ENCODE measurements at regions not wholly inside any gene's neighbourhood (a gene's known extent, or its start where the extent isn't known, plus 50 kb on each side); places are given as distances from the start of the nearest gene placed in this dataset.

GRCh38 chr2:121129692-121130091, 155.3 kb downstream of the TFCP2L1 start:
- DNase-seq = no peak
- no peak for ATAC-seq
- H3K4me3 Mint-ChIP-seq = no peak overlapping the region

GRCh38 chr2:121130301-121130850, 154.6 kb downstream of the TFCP2L1 start:
- Mint-ChIP-seq H3K27me3 (ENCODE audit: low read depth) (peaks cover 2% of the 10 kb centered on the region), H3K4me1 (ENCODE audit: low read depth) (no peaks in the 10 kb centered on the region), H3K9me3 (no peaks in the 10 kb centered on the region), H3K4me3 (no peak overlapping the region), H3K36me3 (ENCODE audit: insufficient read depth) (no peaks in the 10 kb centered on the region)
- no peak for DNase-seq
- no peak for ATAC-seq

More at GRCh38 chr2:121129692-121130091, 155.3 kb downstream of the TFCP2L1 start:
- no peaks in the 10 kb centered on the region for H3K9me3 Mint-ChIP-seq
- peaks cover 2% of the 10 kb centered on the region for H3K27me3 Mint-ChIP-seq (ENCODE audit: low read depth)
- H3K36me3 Mint-ChIP-seq (ENCODE audit: insufficient read depth) = no peaks in the 10 kb centered on the region
- H3K4me1 Mint-ChIP-seq (ENCODE audit: low read depth) = no peaks in the 10 kb centered on the region

GRCh38 chr2:121131375-121131774, 153.6 kb downstream of the TFCP2L1 start:
- no peak for ATAC-seq
- Mint-ChIP-seq H3K4me3 (no peak overlapping the region), H3K36me3 (ENCODE audit: insufficient read depth) (no peaks in the 10 kb centered on the region), H3K4me1 (ENCODE audit: low read depth) (no peaks in the 10 kb centered on the region), H3K9me3 (no peaks in the 10 kb centered on the region), H3K27me3 (ENCODE audit: low read depth) (peaks cover 8% of the 10 kb centered on the region)
- DNase-seq = no peak

- ATAC-seq (no peak), DNase-seq (no peak)
- no peaks in the 10 kb centered on the region for H3K9me3 Mint-ChIP-seq
- no peak overlapping the region for H3K4me3 Mint-ChIP-seq
- no peaks in the 10 kb centered on the region for H3K4me1 Mint-ChIP-seq (ENCODE audit: low read depth)
- H3K36me3 Mint-ChIP-seq (ENCODE audit: insufficient read depth) = no peaks in the 10 kb centered on the region
- peaks cover 8% of the 10 kb centered on the region for H3K27me3 Mint-ChIP-seq (ENCODE audit: low read depth)
These were observed 152.8 kb downstream of the TFCP2L1 start for GRCh38 chr2:121132054-121132761.

DNA sequence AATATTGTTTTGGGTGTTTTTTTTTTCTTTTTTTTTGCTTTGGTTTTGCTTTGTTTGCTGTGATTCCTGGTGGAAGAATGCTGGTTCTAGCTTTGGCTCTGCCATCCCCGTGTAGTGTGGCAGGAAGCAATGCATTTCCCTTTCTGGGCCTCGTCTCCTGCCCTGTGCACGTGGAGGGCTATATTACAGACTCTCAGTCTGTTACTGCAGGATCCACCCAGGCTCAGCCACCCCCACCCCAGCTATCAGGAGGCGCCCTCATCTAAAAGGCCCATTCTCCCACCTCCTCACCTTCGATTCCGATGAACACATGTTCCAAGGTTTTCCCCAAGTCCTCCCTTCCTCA, 152.3 kb downstream of the TFCP2L1 start:
- H3K9me3 Mint-ChIP-seq = no peaks in the 10 kb centered on the region
- ATAC-seq (no peak), DNase-seq (no peak)
- H3K4me3 Mint-ChIP-seq = no peak overlapping the region
- no peaks in the 10 kb centered on the region for H3K4me1 Mint-ChIP-seq (ENCODE audit: low read depth)
- peaks cover 8% of the 10 kb centered on the region for H3K27me3 Mint-ChIP-seq (ENCODE audit: low read depth)
- no peaks in the 10 kb centered on the region for H3K36me3 Mint-ChIP-seq (ENCODE audit: insufficient read depth)

DNA sequence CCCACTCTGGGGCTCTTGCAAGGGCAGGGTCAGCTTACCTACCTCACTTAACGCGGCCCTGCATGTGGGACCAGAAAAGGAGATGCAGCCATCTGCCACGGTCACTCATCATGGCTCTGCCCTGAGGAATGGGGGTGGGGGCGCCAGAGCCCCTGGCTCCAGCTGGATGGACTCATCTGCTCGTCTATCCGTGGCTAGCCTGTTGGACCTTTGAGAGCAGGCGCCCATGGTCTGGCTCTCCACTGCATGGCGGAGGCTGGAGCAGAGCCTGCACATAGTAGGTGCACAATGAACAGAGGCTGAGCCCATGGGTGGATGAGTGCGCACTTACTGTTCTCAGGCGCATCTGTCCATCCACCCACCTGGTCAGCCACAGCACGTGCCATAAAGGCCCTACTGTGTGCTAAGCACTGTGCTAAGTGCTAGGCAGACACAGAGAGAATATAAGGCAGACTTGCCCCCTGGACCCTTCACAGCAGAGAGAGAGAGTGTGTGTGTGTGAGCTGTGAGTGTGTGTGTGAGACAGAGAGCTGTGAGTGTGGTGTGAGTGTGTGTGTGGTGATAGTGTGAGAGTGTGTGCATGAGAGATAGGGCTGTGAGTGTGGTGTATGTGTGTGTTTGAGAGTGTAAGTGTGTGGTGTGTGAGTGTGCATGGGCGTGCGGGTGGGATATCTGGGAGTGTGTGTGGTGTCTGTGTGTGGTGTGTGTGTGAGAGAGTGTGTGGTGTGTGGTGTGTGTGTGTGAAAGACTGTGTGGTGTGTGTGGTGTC, 151.3 kb downstream of the TFCP2L1 start:
- no peaks in the 10 kb centered on the region for H3K4me1 Mint-ChIP-seq (ENCODE audit: low read depth)
- H3K36me3 Mint-ChIP-seq (ENCODE audit: insufficient read depth) = no peaks in the 10 kb centered on the region
- peaks cover 8% of the 10 kb centered on the region for H3K27me3 Mint-ChIP-seq (ENCODE audit: low read depth)
- no peak overlapping the region for H3K4me3 Mint-ChIP-seq
- no peaks in the 10 kb centered on the region for H3K9me3 Mint-ChIP-seq
- no peak for DNase-seq
- ATAC-seq = no peak

- Mint-ChIP-seq H3K4me3 (no peak overlapping the region), H3K4me1 (ENCODE audit: low read depth) (no peaks in the 10 kb centered on the region), H3K9me3 (no peaks in the 10 kb centered on the region), H3K27me3 (ENCODE audit: low read depth) (peaks cover 8% of the 10 kb centered on the region), H3K36me3 (ENCODE audit: insufficient read depth) (no peaks in the 10 kb centered on the region)
- no peak for ATAC-seq
- no peak for DNase-seq
These were observed 150.3 kb downstream of the TFCP2L1 start for GRCh38 chr2:121134728-121135127.

DNA sequence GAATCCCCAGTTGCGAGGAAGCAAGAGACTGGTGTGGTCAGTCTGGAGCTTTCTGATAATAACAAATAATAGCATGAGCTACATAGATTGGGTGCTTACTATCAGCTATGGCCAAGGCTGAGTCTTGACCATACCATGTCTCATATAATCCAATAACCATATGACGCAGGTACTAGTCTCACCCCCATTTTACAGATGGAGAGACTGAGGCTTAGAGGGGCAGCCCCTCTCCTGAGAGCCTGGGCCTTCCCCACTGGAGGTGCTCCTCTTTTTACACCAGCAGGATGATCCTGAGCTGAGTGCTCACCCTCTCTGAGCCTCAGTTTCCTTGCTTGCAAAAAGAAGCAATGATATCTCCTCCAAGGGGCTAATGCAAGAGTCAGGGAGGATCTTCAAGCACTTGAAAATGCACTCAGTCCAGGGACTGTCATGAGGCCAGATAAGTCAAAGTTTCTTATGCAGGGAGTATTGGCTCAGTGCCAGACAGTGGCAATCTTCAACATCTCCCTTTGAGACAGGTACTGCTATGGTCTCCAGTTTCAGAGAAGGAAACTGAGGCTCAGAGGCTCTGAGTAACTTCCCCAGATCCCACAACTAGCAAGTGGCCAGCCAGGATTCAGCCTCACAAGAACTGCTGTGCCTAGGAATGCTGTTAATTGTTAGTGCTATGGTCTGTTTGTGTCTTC, 149.7 kb downstream of the TFCP2L1 start:
- H3K9me3 Mint-ChIP-seq = no peaks in the 10 kb centered on the region
- no peak for ATAC-seq
- H3K4me1 Mint-ChIP-seq (ENCODE audit: low read depth) = no peaks in the 10 kb centered on the region
- H3K36me3 Mint-ChIP-seq (ENCODE audit: insufficient read depth) = no peaks in the 10 kb centered on the region
- no peak for DNase-seq
- H3K27me3 Mint-ChIP-seq (ENCODE audit: low read depth) = peaks cover 8% of the 10 kb centered on the region
- no peak overlapping the region for H3K4me3 Mint-ChIP-seq

- Mint-ChIP-seq H3K9me3 (no peaks in the 10 kb centered on the region), H3K36me3 (ENCODE audit: insufficient read depth) (no peaks in the 10 kb centered on the region), H3K27me3 (ENCODE audit: low read depth) (peaks cover 8% of the 10 kb centered on the region), H3K4me3 (no peak overlapping the region), H3K4me1 (ENCODE audit: low read depth) (no peaks in the 10 kb centered on the region)
- ATAC-seq = no peak
- DNase-seq = no peak
These were observed 148.7 kb downstream of the TFCP2L1 start for GRCh38 chr2:121136323-121136722.

GRCh38 chr2:121137571-121137970, 147.4 kb downstream of the TFCP2L1 start:
- Mint-ChIP-seq H3K27me3 (ENCODE audit: low read depth) (peaks cover 12% of the 10 kb centered on the region), H3K4me1 (ENCODE audit: low read depth) (no peaks in the 10 kb centered on the region), H3K9me3 (no peaks in the 10 kb centered on the region), H3K36me3 (ENCODE audit: insufficient read depth) (no peaks in the 10 kb centered on the region), H3K4me3 (no peak overlapping the region)
- no peak for DNase-seq
- no peak for ATAC-seq

GRCh38 chr2:121140734-121141133, 144.3 kb downstream of the TFCP2L1 start:
- DNase-seq (no peak), ATAC-seq (no peak)
- Mint-ChIP-seq H3K4me1 (ENCODE audit: low read depth) (no peaks in the 10 kb centered on the region), H3K9me3 (no peaks in the 10 kb centered on the region), H3K27me3 (ENCODE audit: low read depth) (peaks cover 11% of the 10 kb centered on the region), H3K36me3 (ENCODE audit: insufficient read depth) (no peaks in the 10 kb centered on the region), H3K4me3 (no peak overlapping the region)

GRCh38 chr2:121142452-121142851, 142.6 kb downstream of the TFCP2L1 start:
- H3K27me3 Mint-ChIP-seq (ENCODE audit: low read depth) = peaks cover 6% of the 10 kb centered on the region
- no peak overlapping the region for H3K4me3 Mint-ChIP-seq
- DNase-seq (no peak), ATAC-seq (no peak)
- no peaks in the 10 kb centered on the region for H3K36me3 Mint-ChIP-seq (ENCODE audit: insufficient read depth)
- no peaks in the 10 kb centered on the region for H3K9me3 Mint-ChIP-seq
- no peaks in the 10 kb centered on the region for H3K4me1 Mint-ChIP-seq (ENCODE audit: low read depth)

- DNase-seq (no peak), ATAC-seq (no peak)
- Mint-ChIP-seq H3K4me3 (no peak overlapping the region), H3K4me1 (ENCODE audit: low read depth) (no peaks in the 10 kb centered on the region), H3K9me3 (no peaks in the 10 kb centered on the region), H3K27me3 (ENCODE audit: low read depth) (peaks cover 6% of the 10 kb centered on the region), H3K36me3 (ENCODE audit: insufficient read depth) (no peaks in the 10 kb centered on the region)
These were observed 140.9 kb downstream of the TFCP2L1 start for GRCh38 chr2:121144111-121144510.

GRCh38 chr2:121146630-121147029, 138.4 kb downstream of the TFCP2L1 start:
- no peaks in the 10 kb centered on the region for H3K9me3 Mint-ChIP-seq
- H3K4me3 Mint-ChIP-seq = no peak overlapping the region
- H3K4me1 Mint-ChIP-seq (ENCODE audit: low read depth) = no peaks in the 10 kb centered on the region
- DNase-seq (no peak), ATAC-seq (no peak)
- peaks cover 4% of the 10 kb centered on the region for H3K27me3 Mint-ChIP-seq (ENCODE audit: low read depth)
- H3K36me3 Mint-ChIP-seq (ENCODE audit: insufficient read depth) = no peaks in the 10 kb centered on the region
